Endothelial cell of umbilical vein (primary cell): ENCODE measurements at regions not wholly inside any gene's neighbourhood (a gene's known extent, or its start where the extent isn't known, plus 50 kb on each side); places are given as distances from the start of the nearest gene placed in this dataset.

Experiments used
- EZH2 ChIP-seq: IDR thresholded peaks from 2 replicates; pipeline ENCODE4 v1.6.1; 2012; ENCODE audit warnings: borderline replicate concordance, low read depth, mild to moderate bottlenecking, moderate library complexity, low read length, inconsistent platforms; ENCODE audit not compliant: severe bottlenecking
- GATA2 ChIP-seq: IDR thresholded peaks from 2 replicates; pipeline ENCODE4 v1.7.0; 2011; ENCODE audit warnings: low read depth, mild to moderate bottlenecking, moderate library complexity, mixed read lengths, low read length; ENCODE audit not compliant: insufficient read length, insufficient read depth
- JUN ChIP-seq: IDR thresholded peaks from 2 replicates; pipeline ENCODE4 v1.6.1; 2011; ENCODE audit warnings: borderline replicate concordance, low read depth; ENCODE audit not compliant: insufficient read length, insufficient read depth
- POLR2A ChIP-seq: IDR thresholded peaks from 2 replicates; pipeline ENCODE4 v1.6.1; 2012; ENCODE audit warnings: low read depth, mild to moderate bottlenecking, control low read depth, low read length
- POLR2AphosphoS5 ChIP-seq: IDR thresholded peaks from 2 replicates; pipeline ENCODE4 v1.6.1; 2012; ENCODE audit warnings: low read depth, mild to moderate bottlenecking, control low read depth, low read length, moderate library complexity; ENCODE audit not compliant: insufficient read depth
- TF ChIP-seq, protein P1 (sequence below), 2 donors: IDR thresholded peaks; 1 replicate in 1 of 2; 2 replicates in 1 of 2; pipeline ENCODE4 v1.5.1; 2011; ENCODE audit warnings: low read length in 2 of 2, mild to moderate bottlenecking in 2 of 2, moderate library complexity in 2 of 2, control low read depth in 1 of 2, inconsistent platforms in 1 of 2, low read depth in 1 of 2; ENCODE audit not compliant: insufficient read depth in 1 of 2; ENCODE audit errors: extremely low read depth in 1 of 2
- TF ChIP-seq, protein P2 (sequence below): IDR thresholded peaks from 2 replicates; pipeline ENCODE4 v1.6.1; 2011; ENCODE audit not compliant: insufficient read depth, insufficient read length

DNA sequence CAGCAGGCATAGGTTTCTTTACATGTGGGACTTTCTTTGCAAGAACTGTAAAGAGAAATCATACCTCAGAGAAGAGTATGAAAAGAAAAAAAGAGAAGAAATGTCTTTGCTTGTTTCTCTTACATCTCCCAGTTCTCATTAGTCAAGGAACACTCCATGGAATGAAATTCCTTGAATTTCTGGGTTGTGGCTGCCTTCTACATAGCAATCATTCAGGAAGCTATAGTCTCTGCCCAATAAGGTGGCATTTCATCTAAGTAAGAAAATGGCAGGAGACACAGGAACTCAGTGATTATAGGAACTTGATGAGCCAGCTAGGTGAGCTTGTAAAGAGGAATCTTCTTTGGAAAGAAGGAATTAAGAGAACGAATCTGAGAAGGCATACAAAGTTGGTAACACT, 197.0 kb upstream of the FKBP1C start:
- no peak for TF ChIP-seq POLR2A
- TF ChIP-seq, protein P1, sequence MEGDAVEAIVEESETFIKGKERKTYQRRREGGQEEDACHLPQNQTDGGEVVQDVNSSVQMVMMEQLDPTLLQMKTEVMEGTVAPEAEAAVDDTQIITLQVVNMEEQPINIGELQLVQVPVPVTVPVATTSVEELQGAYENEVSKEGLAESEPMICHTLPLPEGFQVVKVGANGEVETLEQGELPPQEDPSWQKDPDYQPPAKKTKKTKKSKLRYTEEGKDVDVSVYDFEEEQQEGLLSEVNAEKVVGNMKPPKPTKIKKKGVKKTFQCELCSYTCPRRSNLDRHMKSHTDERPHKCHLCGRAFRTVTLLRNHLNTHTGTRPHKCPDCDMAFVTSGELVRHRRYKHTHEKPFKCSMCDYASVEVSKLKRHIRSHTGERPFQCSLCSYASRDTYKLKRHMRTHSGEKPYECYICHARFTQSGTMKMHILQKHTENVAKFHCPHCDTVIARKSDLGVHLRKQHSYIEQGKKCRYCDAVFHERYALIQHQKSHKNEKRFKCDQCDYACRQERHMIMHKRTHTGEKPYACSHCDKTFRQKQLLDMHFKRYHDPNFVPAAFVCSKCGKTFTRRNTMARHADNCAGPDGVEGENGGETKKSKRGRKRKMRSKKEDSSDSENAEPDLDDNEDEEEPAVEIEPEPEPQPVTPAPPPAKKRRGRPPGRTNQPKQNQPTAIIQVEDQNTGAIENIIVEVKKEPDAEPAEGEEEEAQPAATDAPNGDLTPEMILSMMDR (IDR thresholded peaks at IDR 0.05; ENCODE audit: extremely low read depth in 1 of 2, insufficient read depth in 1 of 2, low read depth in 1 of 2, low read length in 2 of 2), result no peak
- no peak for TF ChIP-seq POLR2AphosphoS5
- TF ChIP-seq GATA2, result no peak
- no peak for TF ChIP-seq EZH2
- no peak for TF ChIP-seq JUN
- TF ChIP-seq, protein P2, sequence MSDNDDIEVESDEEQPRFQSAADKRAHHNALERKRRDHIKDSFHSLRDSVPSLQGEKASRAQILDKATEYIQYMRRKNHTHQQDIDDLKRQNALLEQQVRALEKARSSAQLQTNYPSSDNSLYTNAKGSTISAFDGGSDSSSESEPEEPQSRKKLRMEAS, result no peak
